Activated naive CD4-positive, alpha-beta T cell treated with anti-CD3 and anti-CD28 coated beads, Interleukin-2, amount 10 ng/mL, durations not matched to agents 7 days and 5 days (primary cell): ENCODE measurements at regions not wholly inside any gene's neighbourhood (a gene's known extent, or its start where the extent isn't known, plus 50 kb on each side); places are given as distances from the start of the nearest gene placed in this dataset.
"Not testable (repeated sequence)": the region's sequence is repeated elsewhere in the genome, so short reads cannot be mapped to it uniquely, and the experiment has no call there.

Experiments used
- CTCF ChIA-PET: fragments of 350-600 bp; sonication (Branson Sonifier 250); formaldehyde crosslinking; loops from one replicate; lab custom pipeline; 2021; ENCODE audit warnings: antibody characterized with exemption; lab: Charles Lee
- DNase-seq: peaks from one replicate; pipeline ENCODE4 v3.0.0-alpha.2; 2020
- H3K27ac Mint-ChIP-seq: one replicate; pipeline ENCODE4 v1.8.0; 2021; ENCODE audit warnings: mild to moderate bottlenecking, moderate library complexity, mixed read lengths
- H3K27me3 Mint-ChIP-seq: one replicate; pipeline ENCODE4 v1.8.0; 2021; ENCODE audit warnings: mild to moderate bottlenecking, mixed read lengths
- H3K36me3 Mint-ChIP-seq: one replicate; pipeline ENCODE4 v1.8.0; 2021; ENCODE audit warnings: mixed read lengths
- H3K4me1 Mint-ChIP-seq: one replicate; pipeline ENCODE4 v1.8.0; 2021; ENCODE audit warnings: mixed read lengths
- H3K4me3 Mint-ChIP-seq: one replicate; pipeline ENCODE4 v1.8.0; 2021; ENCODE audit warnings: mild to moderate bottlenecking, moderate library complexity, mixed read lengths
- H3K9me3 Mint-ChIP-seq: one replicate; pipeline ENCODE4 v1.8.0; 2021; ENCODE audit warnings: mixed read lengths

GRCh38 chr21:20424943-20425342, 573.3 kb upstream of the NCAM2 start:
- no peaks in the 10 kb centered on the region for H3K4me1 Mint-ChIP-seq
- H3K9me3 Mint-ChIP-seq, result peaks cover 30% of the 10 kb centered on the region
- CTCF ChIA-PET, result no interaction called here
- DNase-seq, result no peak
- H3K36me3 Mint-ChIP-seq, result no peaks in the 10 kb centered on the region
- H3K27me3 Mint-ChIP-seq, result no peaks in the 10 kb centered on the region
- no peak overlapping the region for H3K27ac Mint-ChIP-seq
- H3K4me3 Mint-ChIP-seq, result no peak overlapping the region

- no peak for DNase-seq
- CTCF ChIA-PET, result no interaction called here
- Mint-ChIP-seq H3K9me3 (peaks cover 28% of the 10 kb centered on the region), H3K27me3 (no peaks in the 10 kb centered on the region), H3K4me3 (no peak overlapping the region), H3K36me3 (no peaks in the 10 kb centered on the region), H3K4me1 (no peaks in the 10 kb centered on the region), H3K27ac (no peak overlapping the region)
Measured at GRCh38 chr21:20425856-20426255, 572.4 kb upstream of the NCAM2 start.

GRCh38 chr21:20440338-20440737, 557.9 kb upstream of the NCAM2 start:
- DNase-seq, result no peak
- no peak overlapping the region for H3K4me3 Mint-ChIP-seq
- CTCF ChIA-PET, result no interaction called here
- H3K9me3 Mint-ChIP-seq, result peaks cover 22% of the 10 kb centered on the region
- no peaks in the 10 kb centered on the region for H3K4me1 Mint-ChIP-seq
- no peaks in the 10 kb centered on the region for H3K27me3 Mint-ChIP-seq
- H3K36me3 Mint-ChIP-seq, result no peaks in the 10 kb centered on the region
- H3K27ac Mint-ChIP-seq, result no peak overlapping the region

- Mint-ChIP-seq H3K27me3 (no peaks in the 10 kb centered on the region), H3K4me1 (no peaks in the 10 kb centered on the region), H3K27ac (no peak overlapping the region), H3K9me3 (peaks cover 8% of the 10 kb centered on the region), H3K36me3 (no peaks in the 10 kb centered on the region), H3K4me3 (no peak overlapping the region)
- CTCF ChIA-PET, result interaction anchor here (1.2 kb wide), 1 partner anchor 8 kb away, joined by 3 read pairs; no protein-coding TSS in a partner anchor
- DNase-seq, result no peak
Measured at GRCh38 chr21:20443558-20444155, 554.6 kb upstream of the NCAM2 start.

GRCh38 chr21:20445971-20446370, 552.2 kb upstream of the NCAM2 start:
- H3K36me3 Mint-ChIP-seq, result no peaks in the 10 kb centered on the region
- H3K27ac Mint-ChIP-seq, result no peak overlapping the region
- no peaks in the 10 kb centered on the region for H3K4me1 Mint-ChIP-seq
- CTCF ChIA-PET, result no interaction called here
- no peaks in the 10 kb centered on the region for H3K27me3 Mint-ChIP-seq
- H3K4me3 Mint-ChIP-seq, result no peak overlapping the region
- no peak for DNase-seq
- peaks cover 9% of the 10 kb centered on the region for H3K9me3 Mint-ChIP-seq

- Mint-ChIP-seq H3K4me1 (no peaks in the 10 kb centered on the region), H3K36me3 (no peaks in the 10 kb centered on the region), H3K27ac (no peak overlapping the region), H3K9me3 (peaks cover 12% of the 10 kb centered on the region), H3K27me3 (no peaks in the 10 kb centered on the region), H3K4me3 (no peak overlapping the region)
- CTCF ChIA-PET, result no interaction called here
- DNase-seq, result no peak
Measured at GRCh38 chr21:20451046-20451445, 547.2 kb upstream of the NCAM2 start.

- H3K4me1 Mint-ChIP-seq, result no peaks in the 10 kb centered on the region
- CTCF ChIA-PET, result interaction anchor here (0.7 kb wide), 1 partner anchor 22 kb away, joined by 3 read pairs; no protein-coding TSS in a partner anchor
- H3K27ac Mint-ChIP-seq, result no peak overlapping the region
- H3K36me3 Mint-ChIP-seq, result no peaks in the 10 kb centered on the region
- H3K4me3 Mint-ChIP-seq, result no peak overlapping the region
- peaks cover 13% of the 10 kb centered on the region for H3K9me3 Mint-ChIP-seq
- DNase-seq, result no peak
- no peaks in the 10 kb centered on the region for H3K27me3 Mint-ChIP-seq
Measured at GRCh38 chr21:20452935-20453334, 545.3 kb upstream of the NCAM2 start.

GRCh38 chr21:20459838-20460237, 538.4 kb upstream of the NCAM2 start:
- Mint-ChIP-seq H3K9me3 (peaks cover 9% of the 10 kb centered on the region), H3K4me3 (no peak overlapping the region), H3K27ac (no peak overlapping the region), H3K4me1 (no peaks in the 10 kb centered on the region), H3K36me3 (no peaks in the 10 kb centered on the region), H3K27me3 (no peaks in the 10 kb centered on the region)
- CTCF ChIA-PET, result no interaction called here
- no peak for DNase-seq

GRCh38 chr21:20463362-20463761, 534.8 kb upstream of the NCAM2 start:
- DNase-seq, result no peak
- CTCF ChIA-PET, result no interaction called here
- peaks cover 13% of the 10 kb centered on the region for H3K9me3 Mint-ChIP-seq
- no peaks in the 10 kb centered on the region for H3K36me3 Mint-ChIP-seq
- H3K4me3 Mint-ChIP-seq, result no peak overlapping the region
- no peak overlapping the region for H3K27ac Mint-ChIP-seq
- H3K4me1 Mint-ChIP-seq, result no peaks in the 10 kb centered on the region
- H3K27me3 Mint-ChIP-seq, result no peaks in the 10 kb centered on the region

- H3K4me1 Mint-ChIP-seq, result no peaks in the 10 kb centered on the region
- no peaks in the 10 kb centered on the region for H3K36me3 Mint-ChIP-seq
- CTCF ChIA-PET, result no interaction called here
- H3K9me3 Mint-ChIP-seq, result peaks cover 14% of the 10 kb centered on the region
- H3K27ac Mint-ChIP-seq, result no peak overlapping the region
- no peak for DNase-seq
- H3K4me3 Mint-ChIP-seq, result no peak overlapping the region
- no peaks in the 10 kb centered on the region for H3K27me3 Mint-ChIP-seq
Measured at GRCh38 chr21:20469361-20469760, 528.8 kb upstream of the NCAM2 start.

GRCh38 chr21:20486303-20486702, 511.9 kb upstream of the NCAM2 start:
- CTCF ChIA-PET, result no interaction called here
- Mint-ChIP-seq H3K27ac (no peak overlapping the region), H3K4me1 (no peaks in the 10 kb centered on the region), H3K27me3 (no peaks in the 10 kb centered on the region), H3K4me3 (no peak overlapping the region), H3K36me3 (no peaks in the 10 kb centered on the region), H3K9me3 (peaks cover 5% of the 10 kb centered on the region)
- DNase-seq, result no peak

GRCh38 chr21:20502915-20503314, 495.3 kb upstream of the NCAM2 start:
- H3K4me3 Mint-ChIP-seq, H3K27me3 Mint-ChIP-seq, DNase-seq, CTCF ChIA-PET, H3K4me1 Mint-ChIP-seq, H3K36me3 Mint-ChIP-seq, H3K27ac Mint-ChIP-seq: not testable (repeated sequence)
- H3K9me3 Mint-ChIP-seq, result peaks cover 56% of the 10 kb centered on the region

GRCh38 chr21:20507783-20508182, 490.4 kb upstream of the NCAM2 start:
- Mint-ChIP-seq H3K9me3 (peaks cover 41% of the 10 kb centered on the region), H3K27me3 (no peaks in the 10 kb centered on the region), H3K4me1 (no peaks in the 10 kb centered on the region), H3K27ac (no peak overlapping the region), H3K4me3 (no peak overlapping the region), H3K36me3 (no peaks in the 10 kb centered on the region)
- CTCF ChIA-PET, result no interaction called here
- no peak for DNase-seq

- Mint-ChIP-seq H3K9me3 (peaks cover 27% of the 10 kb centered on the region), H3K4me1 (no peaks in the 10 kb centered on the region), H3K4me3 (no peak overlapping the region), H3K27ac (no peak overlapping the region), H3K36me3 (no peaks in the 10 kb centered on the region), H3K27me3 (no peaks in the 10 kb centered on the region)
- DNase-seq, result no peak
- CTCF ChIA-PET, result no interaction called here
Measured at GRCh38 chr21:20511216-20511880, 486.9 kb upstream of the NCAM2 start.

GRCh38 chr21:20515446-20515845, 482.8 kb upstream of the NCAM2 start:
- no peaks in the 10 kb centered on the region for H3K27me3 Mint-ChIP-seq
- H3K27ac Mint-ChIP-seq, result no peak overlapping the region
- no peak for DNase-seq
- H3K9me3 Mint-ChIP-seq, result peaks cover 16% of the 10 kb centered on the region
- no peak overlapping the region for H3K4me3 Mint-ChIP-seq
- CTCF ChIA-PET, result no interaction called here
- no peaks in the 10 kb centered on the region for H3K4me1 Mint-ChIP-seq
- no peaks in the 10 kb centered on the region for H3K36me3 Mint-ChIP-seq
